GM12864 (cell line): ENCODE measurements at regions not wholly inside any gene's neighbourhood (a gene's known extent, or its start where the extent isn't known, plus 50 kb on each side); places are given as distances from the start of the nearest gene placed in this dataset.

Experiments
- DNase-seq: peaks from one replicate; pipeline ENCODE4 v3.0.0-alpha.2; 2011; ENCODE audit warnings: low read depth
- H3K4me3 ChIP-seq: 2 replicates; pipeline ENCODE4 v1.5.1; 2011; ENCODE audit warnings: mild to moderate bottlenecking, low read depth, low read length, control low read depth
- TF ChIP-seq, protein P1 (sequence below): IDR thresholded peaks from 2 replicates; pipeline ENCODE4 v1.5.1; 2011; ENCODE audit warnings: low read depth, mild to moderate bottlenecking, moderate library complexity, low read length, control low read depth, inconsistent platforms; ENCODE audit errors: missing control alignments

DNA sequence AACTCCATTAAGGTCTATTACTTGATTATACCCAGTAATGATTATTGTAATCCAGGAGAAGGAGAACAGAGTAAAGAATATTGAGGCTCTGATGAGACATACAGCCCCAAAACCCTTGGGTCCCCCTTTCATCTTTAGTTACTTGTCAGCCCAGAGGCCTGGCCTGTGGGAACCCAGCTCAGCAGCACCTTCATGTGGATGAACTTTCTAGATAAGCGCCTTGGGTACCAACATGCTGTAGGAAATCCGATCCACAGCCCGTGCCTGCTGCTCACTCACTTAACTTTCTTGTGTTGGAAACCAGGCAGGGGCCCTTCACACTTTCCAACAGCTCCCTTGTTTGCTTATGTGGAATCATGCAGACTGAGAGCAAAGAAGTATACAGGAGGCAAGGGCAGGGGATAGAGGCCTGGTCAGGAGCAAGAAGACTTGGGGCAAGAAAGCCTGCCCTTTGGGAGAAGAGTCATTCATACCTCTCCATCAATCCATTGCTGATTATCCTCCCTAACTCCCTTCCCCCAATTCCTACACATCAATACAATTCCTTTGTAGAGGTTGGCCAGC, 64.0 kb upstream of the SOX9 start:
- no peak for DNase-seq

DNA sequence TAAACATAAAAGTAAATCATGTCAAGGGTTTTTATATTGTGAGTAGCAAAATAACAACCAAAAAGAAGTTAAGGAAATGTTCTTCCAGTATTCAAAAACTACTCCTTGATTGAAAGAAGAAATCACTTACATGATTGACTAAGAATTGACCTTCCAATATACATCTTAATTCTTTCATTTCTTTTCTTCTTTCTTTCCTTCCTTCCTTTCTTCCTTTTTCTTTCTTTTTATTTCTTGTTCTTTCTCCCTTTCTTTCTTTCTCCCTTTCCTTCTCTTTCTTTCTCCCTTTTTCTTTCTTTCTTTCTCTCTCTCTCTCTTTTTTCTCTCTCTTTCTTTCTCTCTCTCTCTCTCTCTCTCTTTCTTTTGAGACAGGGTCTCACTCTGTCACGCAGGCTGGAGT, 60.7 kb upstream of the SOX9 start:
- TF ChIP-seq, protein P1, sequence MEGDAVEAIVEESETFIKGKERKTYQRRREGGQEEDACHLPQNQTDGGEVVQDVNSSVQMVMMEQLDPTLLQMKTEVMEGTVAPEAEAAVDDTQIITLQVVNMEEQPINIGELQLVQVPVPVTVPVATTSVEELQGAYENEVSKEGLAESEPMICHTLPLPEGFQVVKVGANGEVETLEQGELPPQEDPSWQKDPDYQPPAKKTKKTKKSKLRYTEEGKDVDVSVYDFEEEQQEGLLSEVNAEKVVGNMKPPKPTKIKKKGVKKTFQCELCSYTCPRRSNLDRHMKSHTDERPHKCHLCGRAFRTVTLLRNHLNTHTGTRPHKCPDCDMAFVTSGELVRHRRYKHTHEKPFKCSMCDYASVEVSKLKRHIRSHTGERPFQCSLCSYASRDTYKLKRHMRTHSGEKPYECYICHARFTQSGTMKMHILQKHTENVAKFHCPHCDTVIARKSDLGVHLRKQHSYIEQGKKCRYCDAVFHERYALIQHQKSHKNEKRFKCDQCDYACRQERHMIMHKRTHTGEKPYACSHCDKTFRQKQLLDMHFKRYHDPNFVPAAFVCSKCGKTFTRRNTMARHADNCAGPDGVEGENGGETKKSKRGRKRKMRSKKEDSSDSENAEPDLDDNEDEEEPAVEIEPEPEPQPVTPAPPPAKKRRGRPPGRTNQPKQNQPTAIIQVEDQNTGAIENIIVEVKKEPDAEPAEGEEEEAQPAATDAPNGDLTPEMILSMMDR: no peak
- no peak overlapping the region for H3K4me3 ChIP-seq
- DNase-seq: no peak

More for the DNA sequence above, 64.0 kb upstream of the SOX9 start:
- H3K4me3 ChIP-seq: no peak overlapping the region
- TF ChIP-seq, protein P1: no peak

DNA sequence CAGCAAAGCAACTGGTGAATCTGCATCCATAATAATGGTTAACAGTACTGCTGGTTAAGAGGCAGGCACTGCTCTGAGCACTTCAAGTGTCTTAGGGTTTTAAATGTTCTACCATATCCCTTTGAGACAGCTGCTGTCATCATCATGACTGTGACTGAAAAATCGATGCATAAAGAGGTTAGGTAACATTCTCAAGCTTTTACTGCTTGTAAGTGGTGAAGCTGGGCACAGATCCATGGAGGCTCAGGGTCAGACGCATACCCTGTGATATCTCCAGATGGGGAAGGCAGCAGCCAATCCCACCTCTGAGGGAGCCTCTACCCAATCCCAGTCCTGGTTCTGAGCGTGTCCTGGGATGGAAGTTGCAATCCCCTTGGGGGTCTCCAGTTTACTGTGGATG, 57.6 kb upstream of the SOX9 start:
- no peak for DNase-seq
- H3K4me3 ChIP-seq: no peak overlapping the region
- TF ChIP-seq, protein P1: no peak

DNA sequence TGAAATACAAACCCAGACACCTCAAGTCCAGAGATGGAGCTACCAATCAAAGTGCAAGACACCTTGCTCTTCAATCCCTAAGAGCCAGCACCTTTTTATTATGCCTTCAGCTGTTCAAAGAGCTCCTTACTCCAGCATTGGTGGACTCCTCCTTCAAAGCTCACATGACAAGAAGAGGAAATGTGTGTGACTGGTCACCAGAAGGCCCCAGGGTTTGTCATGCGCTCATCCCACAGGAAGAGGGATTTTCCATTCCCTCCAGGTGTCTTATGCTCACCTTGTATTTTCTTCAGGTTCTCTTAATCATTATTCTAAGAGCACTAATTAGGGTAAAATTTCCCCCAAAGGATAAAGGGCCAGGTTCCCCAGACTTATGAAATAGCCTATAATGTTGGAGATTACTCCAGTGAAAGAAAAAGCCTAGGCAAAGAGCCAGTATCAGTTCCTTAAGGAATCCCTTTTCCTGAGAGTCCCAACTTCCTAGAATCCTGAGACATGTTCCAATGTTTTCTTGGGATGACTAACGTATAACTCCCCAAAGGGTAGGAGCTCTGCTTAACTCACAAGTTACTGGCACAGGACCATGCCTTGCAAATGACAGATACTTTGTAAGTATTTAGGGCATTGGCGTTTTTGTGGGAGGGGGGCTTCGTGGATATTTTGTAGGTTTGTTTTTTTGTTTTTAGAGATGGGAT, 56.9 kb upstream of the SOX9 start:
- H3K4me3 ChIP-seq: no peak overlapping the region
- DNase-seq: no peak
- TF ChIP-seq, protein P1: no peak

DNA sequence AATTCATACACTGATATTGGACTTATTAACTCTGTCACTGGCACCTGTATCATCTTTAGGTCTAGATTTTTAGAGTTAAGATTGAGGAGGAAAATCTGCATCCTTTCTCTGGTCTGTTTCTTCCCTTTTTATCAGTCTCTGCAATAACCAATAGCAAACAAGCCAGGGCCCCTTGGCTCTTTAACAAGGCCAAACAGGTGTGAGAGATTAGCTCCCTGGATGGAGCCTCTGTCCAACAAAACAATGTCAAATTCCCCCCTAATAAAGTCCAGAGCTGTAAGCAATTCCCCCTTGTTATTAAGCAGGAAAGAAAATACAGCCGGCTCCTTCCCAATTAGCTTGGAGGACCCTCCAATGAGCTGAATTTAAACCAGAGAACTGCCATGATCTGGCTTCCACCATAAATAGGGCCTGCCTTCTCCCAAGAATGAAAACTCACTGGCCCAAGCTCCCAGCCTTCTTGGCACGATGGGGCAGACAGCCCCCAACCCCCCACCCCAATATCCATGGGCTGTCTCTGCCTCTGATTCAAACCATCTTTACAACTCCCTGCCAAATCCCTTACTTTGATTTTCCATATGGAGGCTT, 56.1 kb upstream of the SOX9 start:
- H3K4me3 ChIP-seq: no peak overlapping the region
- DNase-seq: no peak
- TF ChIP-seq, protein P1: no peak

DNA sequence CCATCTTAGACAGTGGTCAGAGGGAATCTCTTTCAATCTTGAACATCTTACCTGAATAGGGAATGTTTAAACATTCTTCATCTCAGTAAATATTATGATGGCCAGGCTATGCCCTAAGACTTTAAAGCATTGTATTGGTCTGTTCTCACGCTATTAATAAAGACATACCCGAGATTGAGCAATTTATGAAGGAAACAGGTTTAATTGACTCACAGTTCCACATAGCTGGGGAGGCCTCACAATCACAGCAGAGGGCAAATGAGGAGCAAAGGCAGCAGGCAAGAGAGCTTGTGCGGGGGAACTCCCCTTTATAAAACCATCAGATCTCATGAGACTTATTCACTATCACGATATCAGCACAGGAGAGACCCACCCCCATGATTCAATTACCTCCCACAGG, 55.3 kb upstream of the SOX9 start:
- TF ChIP-seq, protein P1: no peak
- no peak overlapping the region for H3K4me3 ChIP-seq
- DNase-seq: no peak
